Body of pancreas (tissue), 4 donors: ENCODE measurements at regions not wholly inside any gene's neighbourhood (a gene's known extent, or its start where the extent isn't known, plus 50 kb on each side); places are given as distances from the start of the nearest gene placed in this dataset.

Experiments used
- ATAC-seq: fragments of 150-250 bp; one replicate; pipeline ENCODE4 v1.9.1; 2016
- DNase-seq, 4 donors: peaks; one replicate each; pipeline ENCODE4 v3.0.0-alpha.2; 2019
- H3K27ac ChIP-seq, 4 donors: fragments of 200-600 bp; sonication (generic); 1 replicate in 3 of 4; 2 replicates in 1 of 4; pipeline versions ENCODE4 v1.5.1 to v1.6.1; 2016 to 2019; ENCODE audit warnings: mild to moderate bottlenecking in 1 of 4, mixed read lengths in 1 of 4, moderate library complexity in 1 of 4
- H3K27me3 ChIP-seq, 2 donors: fragments of 200-600 bp; sonication (generic); one replicate each; pipeline ENCODE4 v1.6.0; 2016; ENCODE audit warnings: mild to moderate bottlenecking in 1 of 2
- H3K36me3 ChIP-seq, 2 donors: fragments of 200-600 bp; sonication (generic); replicated peaks in 1 of 2; 2 replicates each; pipeline ENCODE4 v1.5.1; 2016; ENCODE audit warnings: low read depth in 2 of 2; ENCODE audit not compliant: insufficient read depth in 1 of 2
- H3K4me1 ChIP-seq: fragments of 200-600 bp; sonication (generic); one replicate; pipeline ENCODE4 v1.6.0; 2016
- H3K4me3 ChIP-seq, 2 donors: fragments of 200-600 bp; sonication (generic); 1 replicate in 1 of 2; 2 replicates in 1 of 2; pipeline ENCODE4 v1.5.1; 2016 to 2019
- H3K9me3 ChIP-seq, 3 donors: fragments of 200-600 bp; sonication (generic); 1 replicate in 2 of 3; 2 replicates in 1 of 3; pipeline ENCODE4 v1.5.1; 2016
- POLR2A ChIP-seq, 3 donors: fragments of 450-650 bp; IDR thresholded peaks; one replicate each; pipeline ENCODE4 v1.6.1; 2016; ENCODE audit warnings: antibody characterized with exemption in 3 of 3, mild to moderate bottlenecking in 2 of 3
- WGBS, 2 donors: methylation state at CpG; one replicate each; pipeline ENCODE4 v1.1.5; 2017; 5-methylcytosine and 5-hydroxymethylcytosine counted together
- intact Hi-C: fragments of 100-400 bp; cut with DNase I; formaldehyde crosslinking; loops from one replicate; pipeline ENCODE4 v1.15.1; 2023
- TF ChIP-seq, protein P1 (sequence below), 7 experiments: fragments of 450-650 bp in 4 of 7; fragments of 200-600 bp in 3 of 7; sonication (generic) in 3 of 7; IDR thresholded peaks; one replicate each; pipeline ENCODE4 v1.5.1; 2016 to 2019; ENCODE audit warnings: antibody characterized with exemption in 7 of 7

DNA sequence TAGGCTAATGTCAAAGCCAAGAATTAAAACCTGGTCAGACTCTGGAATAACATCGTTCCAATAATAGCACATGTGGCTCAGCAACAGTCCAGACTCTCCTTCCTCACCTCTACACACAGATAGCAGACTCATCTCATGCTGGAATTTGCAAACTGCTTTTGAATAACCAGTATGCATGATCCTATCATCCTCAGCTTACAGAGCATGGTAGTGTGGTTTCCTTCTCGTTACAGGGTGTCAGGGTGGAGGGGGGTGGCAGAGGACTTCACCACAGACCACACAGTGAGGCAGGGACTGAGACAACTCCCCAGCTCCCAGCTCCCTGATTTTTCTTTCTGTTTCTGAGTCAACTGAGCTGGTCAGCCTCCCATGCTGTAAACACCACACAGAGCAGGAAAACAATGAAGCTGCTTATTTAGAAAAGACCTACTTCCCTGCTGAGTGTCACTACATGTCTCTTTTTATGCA is 101.6 kb downstream of the RPL22L1 start:
- WGBS, 2 donors: 72 to 74% methylated on average over 2 of the region's 2 CpGs
- peaks cover 27% of the 10 kb centered on the region for H3K4me1 ChIP-seq
- DNase-seq: no peak
- ATAC-seq: no peak
- no peak overlapping the region for H3K4me3 ChIP-seq
- H3K27ac ChIP-seq: no peak overlapping the region
- TF ChIP-seq, protein P1, sequence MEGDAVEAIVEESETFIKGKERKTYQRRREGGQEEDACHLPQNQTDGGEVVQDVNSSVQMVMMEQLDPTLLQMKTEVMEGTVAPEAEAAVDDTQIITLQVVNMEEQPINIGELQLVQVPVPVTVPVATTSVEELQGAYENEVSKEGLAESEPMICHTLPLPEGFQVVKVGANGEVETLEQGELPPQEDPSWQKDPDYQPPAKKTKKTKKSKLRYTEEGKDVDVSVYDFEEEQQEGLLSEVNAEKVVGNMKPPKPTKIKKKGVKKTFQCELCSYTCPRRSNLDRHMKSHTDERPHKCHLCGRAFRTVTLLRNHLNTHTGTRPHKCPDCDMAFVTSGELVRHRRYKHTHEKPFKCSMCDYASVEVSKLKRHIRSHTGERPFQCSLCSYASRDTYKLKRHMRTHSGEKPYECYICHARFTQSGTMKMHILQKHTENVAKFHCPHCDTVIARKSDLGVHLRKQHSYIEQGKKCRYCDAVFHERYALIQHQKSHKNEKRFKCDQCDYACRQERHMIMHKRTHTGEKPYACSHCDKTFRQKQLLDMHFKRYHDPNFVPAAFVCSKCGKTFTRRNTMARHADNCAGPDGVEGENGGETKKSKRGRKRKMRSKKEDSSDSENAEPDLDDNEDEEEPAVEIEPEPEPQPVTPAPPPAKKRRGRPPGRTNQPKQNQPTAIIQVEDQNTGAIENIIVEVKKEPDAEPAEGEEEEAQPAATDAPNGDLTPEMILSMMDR (IDR thresholded peaks at IDR 0.05): no peak
- TF ChIP-seq POLR2A (IDR thresholded peaks at IDR 0.05): no peak
- no peaks in the 10 kb centered on the region for H3K36me3 ChIP-seq
- H3K9me3 ChIP-seq: no peaks in the 10 kb centered on the region
- no peaks in the 10 kb centered on the region for H3K27me3 ChIP-seq
- intact Hi-C loops: no loop called here

DNA sequence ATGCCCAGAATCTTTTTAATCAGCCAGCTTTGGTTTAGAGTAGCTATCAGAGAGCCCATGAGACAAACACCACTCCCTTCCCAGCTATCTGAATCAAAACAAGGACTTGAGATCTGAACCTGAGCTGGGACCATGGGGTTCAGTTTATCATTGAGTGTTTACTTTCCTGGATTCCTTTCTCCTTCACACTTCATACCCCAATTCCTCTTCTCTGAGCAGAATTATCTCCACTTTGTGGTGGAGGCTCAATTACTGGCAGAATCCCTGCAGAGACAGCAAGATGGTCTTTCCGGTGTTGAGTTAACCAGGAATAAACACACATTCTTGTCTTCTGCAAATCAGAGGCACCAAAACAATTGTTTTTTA is 102.4 kb downstream of the RPL22L1 start:
- no peak overlapping the region for H3K27ac ChIP-seq
- H3K9me3 ChIP-seq: no peaks in the 10 kb centered on the region
- peaks cover 27% of the 10 kb centered on the region for H3K4me1 ChIP-seq
- H3K36me3 ChIP-seq: no peaks in the 10 kb centered on the region
- no peaks in the 10 kb centered on the region for H3K27me3 ChIP-seq
- no peak overlapping the region for H3K4me3 ChIP-seq
- no peak for TF ChIP-seq POLR2A (IDR thresholded peaks at IDR 0.05)
- TF ChIP-seq, protein P1 (IDR thresholded peaks at IDR 0.05): no peak
- ATAC-seq (no peak), DNase-seq (no peak)
- intact Hi-C loops: no loop called here
- 97 to 100% methylated on average over 1 of the region's 1 CpG for WGBS, 2 donors

DNA sequence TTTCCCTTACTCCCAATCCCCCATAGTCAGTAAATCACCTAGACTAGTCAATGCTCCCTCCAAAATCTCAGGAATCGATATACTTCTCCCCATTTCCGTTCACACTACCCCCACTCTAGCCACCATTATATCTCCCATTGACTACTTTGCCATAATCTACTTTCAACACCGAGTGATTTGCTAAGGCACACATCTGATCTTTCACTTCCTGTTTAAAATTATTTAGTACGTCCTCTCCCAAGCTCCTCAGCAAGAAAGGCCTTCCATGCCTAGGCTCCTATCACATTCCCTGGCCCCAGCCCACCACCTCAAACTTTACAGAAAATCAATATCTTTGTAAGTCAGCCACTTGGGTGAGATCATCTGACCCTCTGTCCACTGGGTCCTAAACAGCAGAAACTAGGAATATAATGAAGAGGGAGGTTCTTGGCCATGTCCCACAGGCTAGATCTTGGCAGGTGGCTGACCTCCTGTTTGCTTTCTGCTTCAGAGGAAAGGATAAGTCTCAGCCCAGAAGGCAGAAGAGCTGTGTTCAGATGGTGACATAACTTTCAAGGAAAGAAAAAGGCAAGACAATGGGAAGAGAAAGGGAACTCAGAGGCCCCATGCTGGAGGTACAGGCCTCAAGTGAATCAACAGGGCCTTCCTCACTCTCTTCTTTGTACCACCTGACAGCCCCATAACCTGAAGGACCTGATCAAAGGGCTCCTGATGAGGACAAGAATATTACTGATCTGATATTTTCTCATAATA is 103.0 kb downstream of the RPL22L1 start:
- Histone ChIP-seq H3K4me1 (peaks cover 27% of the 10 kb centered on the region), H3K36me3 (no peaks in the 10 kb centered on the region), H3K9me3 (no peaks in the 10 kb centered on the region), H3K27ac (peak overlapping the region in 2 of 4 donors; percentile 5 to 49), H3K27me3 (no peaks in the 10 kb centered on the region), H3K4me3 (no peak overlapping the region)
- DNase-seq: peak; percentile 57 to 76 (median 67)
- 53 to 55% methylated on average over 4 of the region's 4 CpGs for WGBS, 2 donors
- ATAC-seq: peak; percentile 90
- TF ChIP-seq, protein P1 (IDR thresholded peaks at IDR 0.05): no peak
- TF ChIP-seq POLR2A (IDR thresholded peaks at IDR 0.05): no peak
- intact Hi-C loops: no loop called here

DNA sequence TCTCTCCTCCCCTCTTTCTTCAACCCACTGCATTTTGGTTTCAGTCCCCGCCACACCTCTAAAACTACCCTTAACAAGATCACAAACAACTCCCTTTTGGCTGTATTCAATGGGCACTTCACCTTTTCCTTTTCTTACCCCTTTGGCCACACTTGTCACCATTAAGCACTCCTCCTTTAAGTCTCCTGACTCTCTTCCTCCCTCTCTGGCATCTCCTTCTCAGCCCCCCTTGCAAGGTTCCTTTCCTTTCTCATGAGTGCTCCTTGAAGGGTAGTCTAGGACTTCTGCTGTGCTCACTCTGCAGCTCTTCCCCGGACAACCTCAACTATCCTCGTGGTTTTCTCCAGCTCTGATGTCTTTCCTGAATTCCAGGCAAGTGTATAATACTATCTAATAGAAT is 103.7 kb downstream of the RPL22L1 start:
- Histone ChIP-seq H3K27me3 (no peaks in the 10 kb centered on the region), H3K27ac (no peak overlapping the region), H3K9me3 (no peaks in the 10 kb centered on the region), H3K4me3 (no peak overlapping the region), H3K36me3 (no peaks in the 10 kb centered on the region), H3K4me1 (peaks cover 27% of the 10 kb centered on the region)
- DNase-seq: no peak
- ATAC-seq: no peak
- 94 to 96% methylated on average over 3 of the region's 3 CpGs for WGBS, 2 donors
- TF ChIP-seq POLR2A (IDR thresholded peaks at IDR 0.05): no peak
- TF ChIP-seq, protein P1 (IDR thresholded peaks at IDR 0.05): no peak
- intact Hi-C loops: no loop called here
